Heart left ventricle (tissue), 13 donors: ENCODE measurements at regions not wholly inside any gene's neighbourhood (a gene's known extent, or its start where the extent isn't known, plus 50 kb on each side); places are given as distances from the start of the nearest gene placed in this dataset.

Experiments
- POLR2A ChIP-seq, 2 donors: fragments of 450-650 bp; IDR thresholded peaks; one replicate each; pipeline ENCODE4 v1.6.1; 2017; ENCODE audit warnings: antibody characterized with exemption in 2 of 2, mild to moderate bottlenecking in 2 of 2, moderate library complexity in 2 of 2
- TF ChIP-seq, protein P1 (sequence below), 12 donors: fragments of 200-600 bp; sonication (generic) in 4 of 12; IDR thresholded peaks; one replicate each; pipeline versions ENCODE4 v1.5.0 to v1.8.0; 2018 to 2022; ENCODE audit warnings: antibody characterized with exemption in 12 of 12, mild to moderate bottlenecking in 5 of 12
- donor health status: ischemic (EF 13 %, LVEDD 7.1; RV severe dilation, severe dysfunction).
- donor health status: DM: no; HTN: yes; CAD: no.
- donor health status: DM: no; HTN: no; CAD: no.
- donor health status: ischemic (EF 25% LVEDD 6.9; RV normal size, moderate dysfunction).
- donor health status: ischemic (EF 25% LVEDD 5.7; RV mildly dilated, moderate dysfunction).
- donor health status: ischemic (EF 35%, LVEDD 5.7; RV mildly dilated, moderate dysfunction).
- donor health status: nonischemic (EF 11% LVEDD 7.7; RV severe dilation, severe dysfunction).
- donor health status: DM: yes; HTN: yes; CAD: no.
- donor health status: PGD.
- donor health status: ischemic (EF 29% LVEDD 5.4; RV normal size, mild dysfunction).
- donor health status: nonischemic (EF 23%, LVEDD 6.1; RV moderate dilation, normal function).

DNA sequence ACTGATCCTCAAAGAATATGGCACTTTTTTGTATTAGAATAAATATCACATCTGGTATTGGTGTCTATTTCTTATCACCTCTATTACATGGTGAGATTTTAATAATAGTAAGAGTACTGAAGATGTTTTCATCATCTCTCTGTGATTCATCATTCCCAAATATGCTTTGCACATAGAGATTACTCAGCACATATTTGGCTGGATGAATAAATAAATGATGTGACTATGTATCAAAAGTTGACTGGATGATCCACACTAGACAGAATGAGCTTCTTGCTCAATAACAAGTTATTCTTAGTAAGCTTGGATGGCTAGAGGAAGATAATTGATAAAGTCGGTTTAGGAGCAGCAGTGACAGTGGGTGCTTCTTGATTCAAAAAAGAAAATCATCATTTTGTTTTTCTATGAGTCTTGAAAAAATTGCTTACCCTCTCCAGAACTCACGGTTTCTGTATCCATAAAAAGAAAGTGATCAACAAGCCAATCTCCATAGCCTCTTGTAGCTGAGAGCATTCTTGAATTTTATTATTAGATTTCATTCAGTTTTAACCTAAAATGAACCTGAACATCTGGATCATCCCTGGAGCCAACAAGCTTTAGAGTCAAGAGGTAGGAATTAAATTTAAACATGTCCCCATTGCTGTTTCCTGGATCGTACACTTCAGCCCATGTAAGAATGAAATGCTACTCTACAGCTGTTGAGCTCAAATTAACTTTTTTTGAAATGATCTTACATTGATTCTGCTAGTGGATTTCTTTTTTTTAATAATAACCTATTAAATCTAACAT lies 104.8 kb upstream of the OSTN start:
- TF ChIP-seq, protein P1, sequence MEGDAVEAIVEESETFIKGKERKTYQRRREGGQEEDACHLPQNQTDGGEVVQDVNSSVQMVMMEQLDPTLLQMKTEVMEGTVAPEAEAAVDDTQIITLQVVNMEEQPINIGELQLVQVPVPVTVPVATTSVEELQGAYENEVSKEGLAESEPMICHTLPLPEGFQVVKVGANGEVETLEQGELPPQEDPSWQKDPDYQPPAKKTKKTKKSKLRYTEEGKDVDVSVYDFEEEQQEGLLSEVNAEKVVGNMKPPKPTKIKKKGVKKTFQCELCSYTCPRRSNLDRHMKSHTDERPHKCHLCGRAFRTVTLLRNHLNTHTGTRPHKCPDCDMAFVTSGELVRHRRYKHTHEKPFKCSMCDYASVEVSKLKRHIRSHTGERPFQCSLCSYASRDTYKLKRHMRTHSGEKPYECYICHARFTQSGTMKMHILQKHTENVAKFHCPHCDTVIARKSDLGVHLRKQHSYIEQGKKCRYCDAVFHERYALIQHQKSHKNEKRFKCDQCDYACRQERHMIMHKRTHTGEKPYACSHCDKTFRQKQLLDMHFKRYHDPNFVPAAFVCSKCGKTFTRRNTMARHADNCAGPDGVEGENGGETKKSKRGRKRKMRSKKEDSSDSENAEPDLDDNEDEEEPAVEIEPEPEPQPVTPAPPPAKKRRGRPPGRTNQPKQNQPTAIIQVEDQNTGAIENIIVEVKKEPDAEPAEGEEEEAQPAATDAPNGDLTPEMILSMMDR (IDR thresholded peaks at IDR 0.05), result no peak
- TF ChIP-seq POLR2A (IDR thresholded peaks at IDR 0.05), result no peak
